NCI-H446 (cell line): ENCODE measurements at regions not wholly inside any gene's neighbourhood (a gene's known extent, or its start where the extent isn't known, plus 50 kb on each side); places are given as distances from the start of the nearest gene placed in this dataset.

Experiments
- DNase-seq, 2 experiments: peaks; one replicate each; lab custom pipeline; 2025; lab: John Stamatoyannopoulos, UW

DNA sequence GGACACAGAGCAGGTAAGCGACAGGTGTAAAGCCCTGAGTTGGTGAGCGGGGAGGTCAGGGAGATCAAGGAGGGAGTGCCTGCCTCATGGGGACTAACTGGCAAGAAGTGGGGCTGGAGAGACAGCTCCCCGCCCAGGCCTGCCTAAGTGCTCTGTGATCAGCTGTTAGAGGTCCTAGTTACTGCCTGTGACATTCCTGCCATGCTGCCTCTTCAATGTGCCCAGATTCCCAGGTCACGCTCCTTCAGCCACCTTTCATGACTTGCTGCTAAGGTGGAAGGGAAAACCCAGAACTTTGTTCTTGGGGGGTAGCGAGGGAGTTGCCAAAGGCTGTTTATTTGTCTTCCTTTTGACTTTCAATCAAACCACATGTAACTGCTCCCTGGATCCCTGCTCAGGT is 114.3 kb upstream of the ZNF438 start:
- DNase-seq = no peak

GRCh38 chr10:31146491-31147209 is 115.0 kb upstream of the ZNF438 start:
- DNase-seq = no peak

DNA sequence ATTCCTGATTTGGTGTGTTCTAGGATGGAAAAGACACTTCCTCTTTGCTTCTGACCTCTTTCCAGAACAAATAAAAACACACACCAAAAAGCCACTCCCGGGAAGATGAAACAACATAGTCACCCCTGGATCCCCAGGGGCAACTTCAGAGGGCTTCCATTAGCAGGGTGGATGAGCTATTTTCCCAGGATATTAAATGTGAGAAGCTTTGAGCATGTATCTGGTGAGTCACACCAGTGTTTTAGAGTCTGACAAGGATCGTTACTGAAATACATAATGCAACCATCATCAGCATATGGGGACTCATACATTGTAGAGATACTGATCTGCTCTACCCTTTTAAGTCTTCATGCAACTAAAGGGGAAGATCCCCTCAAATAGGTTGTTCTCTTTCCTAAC is 115.5 kb upstream of the ZNF438 start:
- DNase-seq = no peak

DNA sequence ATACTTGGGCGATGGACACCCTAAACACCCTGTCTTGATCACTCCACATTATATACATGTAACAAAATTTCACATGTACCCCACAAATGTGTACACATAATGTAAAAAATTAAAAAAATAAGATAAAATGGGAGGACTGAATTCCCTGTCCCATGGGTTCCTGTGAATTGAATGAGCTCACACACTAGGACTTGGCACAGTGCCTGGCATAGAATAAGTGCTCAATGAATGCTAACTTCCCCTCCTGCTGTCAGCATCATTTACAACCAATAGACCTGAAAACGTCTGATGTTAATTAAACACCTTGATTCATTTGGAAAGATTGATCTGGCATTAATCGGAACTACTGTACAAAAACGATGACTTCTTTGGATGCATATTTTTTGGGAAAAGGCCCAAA is 117.3 kb upstream of the ZNF438 start:
- peak; percentile 31 to 79 for DNase-seq

- DNase-seq = no peak
These were observed 118.3 kb upstream of the ZNF438 start for GRCh38 chr10:31149835-31150512.

- no peak for DNase-seq
These were observed 119.6 kb upstream of the ZNF438 start for GRCh38 chr10:31151301-31151700.

GRCh38 chr10:31152421-31153135 is 120.9 kb upstream of the ZNF438 start:
- DNase-seq = no peak

DNA sequence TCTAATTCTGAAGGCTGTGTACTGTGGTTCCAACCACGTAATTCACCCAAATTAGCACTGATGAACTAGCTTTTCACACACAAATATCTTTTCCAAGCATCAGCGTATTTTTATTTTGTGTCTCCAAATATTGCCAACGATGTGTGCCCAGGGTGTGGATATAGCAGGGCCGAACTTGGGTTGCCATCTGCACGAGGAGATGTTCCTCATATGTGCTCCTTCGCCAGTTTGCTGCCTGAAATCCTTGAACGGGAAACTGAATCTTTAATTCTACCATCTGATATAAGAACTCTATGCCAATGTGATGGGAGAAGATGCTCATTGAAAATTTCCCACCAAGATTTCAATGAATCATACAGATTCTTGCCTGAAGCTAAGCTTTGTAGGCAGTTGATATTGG is 121.5 kb upstream of the ZNF438 start:
- DNase-seq = no peak

DNA sequence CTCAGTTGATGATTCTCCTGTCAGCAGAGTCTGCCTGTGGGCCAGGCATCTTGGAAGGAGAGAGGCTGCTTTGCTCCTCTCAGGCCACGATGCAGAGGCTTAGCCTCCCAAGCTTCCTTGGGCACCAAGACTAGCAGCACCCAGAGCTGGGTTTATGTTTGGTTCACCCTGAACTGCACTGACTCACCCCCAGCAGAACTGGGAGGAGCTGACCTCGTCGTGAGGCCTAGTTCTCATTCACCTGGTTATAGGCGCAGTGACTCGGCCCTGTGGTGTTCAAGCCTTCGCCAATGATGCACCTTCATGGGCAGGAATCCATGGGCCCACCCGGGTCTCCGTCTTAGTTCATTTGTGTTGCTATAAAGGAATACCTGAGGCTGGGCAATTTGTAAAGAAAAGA is 122.0 kb upstream of the ZNF438 start:
- no peak for DNase-seq

DNA sequence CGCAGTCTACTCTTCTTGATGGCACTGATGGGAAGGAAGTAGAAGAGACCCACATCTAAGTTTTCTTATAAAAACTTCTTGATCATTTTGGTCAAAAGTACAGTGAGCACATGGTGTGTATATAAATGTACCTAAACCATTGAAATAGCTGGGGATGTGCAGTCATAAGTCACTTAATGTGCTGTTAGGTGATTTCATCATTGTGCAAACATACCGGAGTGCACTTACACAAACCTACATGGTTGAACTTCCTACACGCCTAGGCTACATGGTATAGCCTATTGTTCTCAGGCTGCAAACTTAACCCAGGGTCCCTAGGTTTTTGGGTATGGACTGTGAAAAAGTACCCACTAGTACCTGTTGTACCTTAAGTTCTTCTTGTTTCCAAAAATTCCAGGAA is 123.3 kb upstream of the ZNF438 start:
- DNase-seq = no peak

DNA sequence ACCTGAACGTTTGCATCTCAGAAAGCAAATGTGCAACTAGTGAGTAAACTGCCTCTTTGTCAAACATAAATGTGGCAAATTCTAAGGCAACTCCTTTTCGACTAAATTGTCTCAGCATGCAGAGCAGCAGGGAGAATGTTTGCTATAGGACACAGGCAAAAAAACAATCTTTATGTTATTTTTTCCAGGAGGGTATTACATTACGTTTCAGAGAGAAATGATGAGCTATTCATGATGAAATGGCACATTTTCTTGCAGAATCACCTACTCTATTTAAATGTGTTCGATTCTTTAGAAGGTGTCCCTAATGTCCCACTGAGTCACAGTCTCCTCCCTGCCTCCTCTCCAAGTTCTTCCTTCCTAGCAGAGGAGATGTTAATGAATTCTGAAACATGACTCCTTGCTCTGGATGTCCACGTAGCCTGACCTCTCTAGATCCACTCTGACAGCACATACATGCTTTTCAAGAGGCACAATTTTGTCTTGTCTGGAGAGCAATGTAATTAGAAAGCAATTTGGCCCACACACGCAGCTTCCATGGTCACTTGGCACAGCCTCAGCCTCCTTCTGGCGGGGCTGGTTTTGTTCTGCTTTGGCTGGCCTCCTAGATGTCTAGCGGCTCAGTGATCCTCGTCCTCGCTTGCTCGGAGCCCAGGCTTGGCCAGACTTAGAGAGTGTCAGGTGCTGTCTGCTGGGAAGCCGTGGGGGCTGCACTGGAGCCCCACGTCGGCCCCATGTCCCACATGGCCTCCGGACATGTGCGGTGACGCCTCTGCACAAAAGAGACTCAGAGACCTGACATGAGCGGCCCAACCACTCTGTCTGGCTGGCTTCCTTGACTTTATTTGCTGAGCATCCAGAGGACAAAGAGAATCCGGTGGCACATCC is 125.7 kb upstream of the ZNF438 start:
- DNase-seq = peak; percentile 83 to 95

DNA sequence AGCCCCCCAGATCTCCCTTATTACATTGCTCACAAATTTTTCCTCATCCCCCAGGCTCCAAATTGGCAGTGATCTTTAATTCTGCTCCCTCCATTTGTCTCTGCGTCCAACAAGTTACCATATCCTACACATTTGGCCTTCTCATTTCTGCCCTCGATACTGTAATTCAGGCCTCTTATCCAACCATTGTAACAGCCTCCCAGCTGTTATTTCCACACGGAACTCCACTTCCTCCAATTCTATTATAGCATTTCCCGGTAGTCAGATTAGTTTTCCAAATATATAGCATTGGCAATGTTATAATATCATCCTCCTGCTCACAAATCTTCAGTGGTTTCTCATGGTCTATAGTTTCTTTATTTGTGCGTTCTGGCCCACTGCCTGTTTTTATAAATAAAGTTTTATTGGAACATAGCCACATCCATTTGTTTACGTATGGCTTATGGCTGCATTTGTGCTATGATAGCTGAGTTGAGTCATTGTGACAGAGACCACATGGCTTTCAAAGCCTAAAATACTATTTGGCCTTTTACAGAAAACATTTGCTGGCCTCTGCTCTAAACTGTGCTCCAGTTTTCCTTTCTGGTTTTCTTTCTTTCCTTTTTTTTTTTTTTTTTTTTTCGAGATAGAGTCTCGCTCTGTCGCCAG is 126.5 kb upstream of the ZNF438 start:
- DNase-seq = peak; percentile 76 to 78

DNA sequence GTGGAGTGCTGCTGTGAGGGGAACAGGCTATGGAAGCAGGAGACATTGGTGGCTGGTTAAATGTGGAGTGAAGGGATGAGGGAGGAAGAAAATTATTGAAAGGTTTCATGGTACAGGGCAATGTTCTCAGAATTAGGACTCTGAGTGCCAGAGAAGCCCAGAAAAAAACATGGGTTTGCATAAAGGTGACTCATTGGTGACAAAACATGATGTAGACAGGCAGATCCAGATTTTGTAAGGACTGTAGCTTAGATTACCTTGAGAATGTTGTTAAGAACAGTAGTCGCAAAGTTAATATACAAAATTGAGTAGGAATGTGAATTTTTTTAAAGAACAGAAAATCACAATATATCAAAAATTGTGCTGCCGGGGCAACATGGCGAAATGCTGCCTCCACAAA is 134.9 kb upstream of the ZNF438 start:
- no peak for DNase-seq

GRCh38 chr10:31170636-31171035 is 139.0 kb upstream of the ZNF438 start:
- no peak for DNase-seq

- peak in 1 of 2 experiments; percentile 6 for DNase-seq
These were observed 139.9 kb upstream of the ZNF438 start for GRCh38 chr10:31171402-31172083.

GRCh38 chr10:31172925-31173324 is 141.3 kb upstream of the ZNF438 start:
- no peak for DNase-seq

DNA sequence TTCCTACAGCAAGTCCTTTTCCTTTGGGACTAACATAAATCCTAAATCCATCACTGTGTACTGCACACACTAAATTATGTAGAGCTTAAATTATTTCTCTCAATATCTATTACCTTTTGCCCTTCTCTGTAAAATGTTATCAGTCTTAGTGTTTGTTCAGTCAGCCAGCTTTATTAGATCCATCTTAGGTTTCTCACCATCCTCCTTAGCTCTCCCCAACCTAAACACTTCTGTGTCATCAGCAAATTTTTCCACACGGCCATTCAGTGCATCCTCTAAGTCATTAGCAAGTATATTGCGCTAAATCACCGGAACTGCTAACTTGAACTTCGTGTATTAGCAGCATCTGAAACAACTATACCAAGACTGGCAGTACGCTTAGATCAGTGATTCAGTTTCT is 142.1 kb upstream of the ZNF438 start:
- DNase-seq = no peak

GRCh38 chr10:31179091-31179680 is 139.8 kb upstream of the ZEB1 start:
- no peak for DNase-seq

DNA sequence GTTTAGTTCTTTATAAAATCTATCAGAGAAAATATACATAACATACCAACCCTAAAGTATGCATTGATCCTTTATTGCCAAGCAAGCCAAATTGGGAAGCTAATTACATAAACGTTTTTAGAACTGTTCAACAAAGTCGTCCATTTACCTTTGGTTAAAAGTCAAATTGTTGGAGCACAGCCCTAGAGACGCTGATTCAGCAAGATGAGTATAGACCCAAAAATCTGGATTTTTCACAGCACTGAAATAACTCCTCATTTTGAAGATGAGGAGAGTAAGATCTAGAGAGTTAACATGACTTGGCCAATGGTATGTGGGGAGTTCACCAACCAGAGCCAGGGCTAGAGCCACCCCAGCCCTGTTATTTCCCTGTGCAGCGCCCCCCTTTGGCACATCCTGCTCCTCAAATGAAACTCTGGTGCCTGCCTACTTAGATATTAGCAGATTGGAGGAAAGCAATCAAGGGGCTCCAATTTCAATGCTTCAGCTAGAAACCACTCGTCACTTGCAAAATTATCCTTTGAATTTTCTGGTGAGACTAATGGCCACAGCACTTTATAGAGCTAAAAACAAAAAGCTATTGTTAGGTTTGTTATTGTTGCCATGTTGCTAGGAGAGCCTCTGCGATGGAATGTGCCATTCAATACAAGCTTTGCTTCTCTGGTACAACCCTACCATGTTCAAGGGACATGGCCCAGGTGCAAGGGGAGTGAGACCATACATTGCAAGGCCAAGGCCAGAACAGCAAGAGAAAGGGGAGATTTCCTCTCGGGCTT is 132.6 kb upstream of the ZEB1 start:
- no peak for DNase-seq

DNA sequence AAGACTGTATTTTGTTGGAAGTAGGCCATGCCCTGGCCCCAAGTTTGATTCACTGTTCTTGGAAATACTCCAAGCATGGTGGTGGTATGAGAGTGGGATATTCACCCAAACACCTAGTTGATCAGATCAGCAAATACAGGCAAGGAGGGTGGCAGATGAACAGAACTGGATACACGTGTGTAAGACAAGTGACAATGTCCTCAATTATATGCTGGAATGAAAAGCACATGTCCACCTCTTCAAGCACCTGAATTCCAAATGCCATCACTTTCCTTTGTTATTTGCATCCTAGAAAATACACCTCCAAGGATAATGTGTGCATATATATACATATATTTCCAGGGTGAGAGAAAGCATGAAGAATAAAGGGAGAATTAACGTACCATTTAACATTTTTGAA is 131.8 kb upstream of the ZEB1 start:
- DNase-seq = no peak
